DMS153 (cell line): ENCODE measurements at regions not wholly inside any gene's neighbourhood (a gene's known extent, or its start where the extent isn't known, plus 50 kb on each side); places are given as distances from the start of the nearest gene placed in this dataset.

ENCODE experiments used
- DNase-seq: peaks from one replicate; lab custom pipeline; 2025; lab: John Stamatoyannopoulos, UW

DNA sequence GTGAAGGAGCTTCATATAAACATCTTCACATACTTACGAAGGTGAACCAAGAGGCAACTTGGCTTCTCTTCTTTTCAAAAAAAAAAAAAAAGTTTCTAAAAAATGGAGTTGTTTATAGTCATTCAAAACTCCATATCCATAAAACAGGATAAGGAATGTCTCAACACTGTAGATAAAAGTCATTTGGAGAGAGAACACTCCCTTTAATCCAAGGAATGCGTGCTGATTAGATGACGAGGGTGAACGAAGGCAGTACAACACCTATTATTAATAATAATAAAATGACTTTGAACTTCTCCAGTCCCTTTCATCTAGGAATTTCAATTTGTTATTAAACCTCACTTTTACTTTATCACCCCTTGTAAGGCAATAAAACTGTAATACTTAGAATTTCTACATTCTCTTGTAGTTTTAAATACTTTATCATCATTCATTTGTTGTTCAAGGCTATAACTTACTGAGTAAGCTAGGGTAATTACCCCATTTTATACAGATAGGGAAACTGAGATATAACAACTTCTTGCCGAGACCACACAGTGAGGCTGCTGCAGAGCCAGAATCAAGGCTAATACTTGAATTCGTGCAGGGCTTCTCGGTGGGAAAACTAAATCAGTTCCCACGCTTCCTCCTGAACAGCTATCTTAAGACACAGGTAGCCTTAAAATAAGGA lies 377.1 kb downstream of the EFNA5 start:
- DNase-seq = no peak

DNA sequence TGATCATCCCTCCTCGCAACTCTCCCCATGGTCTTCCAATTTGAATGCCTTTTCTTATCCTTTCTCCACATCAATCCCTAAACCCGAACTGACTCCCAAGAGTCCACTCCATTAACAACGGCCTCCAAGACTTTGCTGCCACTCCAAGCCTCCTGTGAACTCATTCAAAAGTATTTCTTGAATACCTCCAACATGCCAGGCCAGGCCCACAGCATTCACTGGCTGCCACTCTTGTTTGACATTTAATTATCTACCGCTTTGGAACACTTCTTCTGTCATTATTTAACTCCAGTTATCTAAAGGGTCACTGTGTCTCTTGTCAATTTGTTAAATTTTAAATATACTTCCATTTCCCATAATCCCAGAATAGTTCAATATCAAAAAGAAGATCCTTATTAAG lies 378.9 kb downstream of the EFNA5 start:
- no peak for DNase-seq

DNA sequence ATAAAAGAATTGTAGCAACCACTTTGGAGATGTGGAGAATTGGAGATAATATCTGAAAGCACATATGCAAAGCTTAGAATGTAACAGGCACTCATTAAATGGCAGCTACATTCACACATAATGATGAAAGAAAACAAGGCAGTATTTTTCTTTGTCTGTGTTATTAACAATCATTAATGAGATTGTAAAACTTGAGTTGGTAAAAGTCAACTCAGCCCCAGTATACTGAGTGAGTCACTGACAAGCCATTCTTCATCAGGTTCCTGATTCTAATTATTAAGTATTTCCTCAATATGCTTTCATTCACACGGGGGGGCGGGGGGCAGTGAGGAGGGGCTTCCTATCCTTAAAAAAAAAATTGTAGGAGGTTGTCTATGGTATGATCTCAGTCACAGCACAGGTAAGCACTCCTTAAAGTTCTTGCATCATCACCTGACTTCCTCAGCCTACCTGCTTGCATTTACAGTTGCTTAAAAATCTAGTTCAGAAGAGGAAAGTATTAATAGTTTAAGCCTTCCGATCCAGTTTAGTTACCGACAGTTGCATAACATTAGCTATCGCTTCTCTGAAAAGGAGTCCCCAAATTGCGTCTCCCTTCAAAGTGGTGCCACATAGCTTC lies 379.8 kb downstream of the EFNA5 start:
- DNase-seq = no peak

DNA sequence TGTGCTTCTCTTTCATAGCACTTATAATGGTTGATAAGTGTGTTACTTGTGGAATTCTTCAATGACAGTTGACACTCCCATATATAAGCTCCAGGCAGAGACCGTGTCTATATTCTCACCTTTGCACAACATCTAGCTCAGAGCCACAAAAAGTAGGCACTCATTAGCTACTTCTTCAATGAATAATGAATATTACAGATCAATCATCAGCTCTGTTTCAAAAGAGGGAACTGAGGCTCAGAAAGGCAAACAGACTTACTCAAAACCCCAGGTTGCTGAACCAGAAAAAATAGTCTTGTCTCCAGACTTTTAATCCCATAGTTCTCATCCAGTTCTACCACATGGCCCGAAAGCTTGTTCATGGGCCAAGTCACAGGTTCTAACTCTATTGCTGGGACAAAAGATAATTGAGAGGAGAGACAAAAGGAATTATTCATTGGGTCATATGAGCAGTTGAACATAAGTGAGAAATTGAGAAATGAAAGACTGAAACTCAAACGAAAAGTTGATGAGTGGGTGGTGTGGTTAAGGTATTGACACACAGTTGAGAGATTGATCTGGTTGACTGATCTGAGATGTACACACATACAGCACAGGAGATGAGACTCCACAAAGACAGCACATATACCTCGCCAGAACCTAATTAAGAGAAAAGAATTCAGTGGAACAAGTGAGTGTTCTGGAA lies 381.6 kb downstream of the EFNA5 start:
- no peak for DNase-seq

DNA sequence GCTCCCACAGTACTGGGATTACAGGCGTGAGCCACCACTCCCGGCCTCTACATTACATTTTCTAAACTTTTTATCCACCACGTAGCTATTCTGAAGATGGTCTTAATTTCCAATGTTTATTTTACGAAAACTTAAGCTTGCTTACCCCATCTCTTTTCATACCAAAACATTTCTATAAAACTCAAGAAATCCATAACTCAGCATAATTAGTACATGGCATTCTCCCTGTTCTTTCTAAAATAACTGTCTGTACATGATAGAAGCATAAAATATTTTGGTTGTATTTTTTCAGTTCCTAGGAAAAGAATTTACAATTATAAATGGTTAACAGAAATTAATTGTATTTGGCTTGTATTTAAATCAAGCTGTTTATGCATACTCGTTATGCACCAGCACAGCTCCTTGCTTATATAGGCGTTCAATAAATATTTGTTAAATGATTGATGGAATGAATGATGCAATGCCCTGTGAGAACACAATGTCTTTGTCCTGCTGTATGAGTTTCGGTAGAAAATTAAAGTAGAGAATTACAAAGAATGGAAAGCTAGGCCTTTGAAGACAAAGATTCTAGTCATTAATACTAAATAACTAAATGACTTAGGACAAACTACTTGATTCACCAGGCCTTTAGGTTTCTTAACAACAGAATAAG lies 384.2 kb downstream of the EFNA5 start:
- DNase-seq = no peak

DNA sequence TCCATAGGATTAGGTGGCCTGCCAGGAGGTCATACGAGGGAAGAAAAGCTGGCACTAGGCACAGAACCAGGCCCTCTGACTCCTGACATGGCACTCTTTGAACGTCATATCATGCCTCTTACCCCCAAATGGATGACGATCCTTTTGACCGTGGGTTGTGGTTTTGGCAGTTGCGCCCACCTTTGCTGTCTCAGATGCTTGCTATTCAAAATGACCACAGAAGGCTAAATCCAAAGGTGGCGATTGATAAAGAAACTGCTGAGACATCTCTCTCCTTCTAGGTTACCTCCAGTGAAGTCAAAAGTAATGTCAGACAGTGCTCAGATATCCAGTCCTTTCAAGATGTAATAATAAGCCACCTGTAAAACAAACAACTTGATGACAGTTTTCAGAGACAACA lies 385.0 kb downstream of the EFNA5 start:
- DNase-seq = no peak

DNA sequence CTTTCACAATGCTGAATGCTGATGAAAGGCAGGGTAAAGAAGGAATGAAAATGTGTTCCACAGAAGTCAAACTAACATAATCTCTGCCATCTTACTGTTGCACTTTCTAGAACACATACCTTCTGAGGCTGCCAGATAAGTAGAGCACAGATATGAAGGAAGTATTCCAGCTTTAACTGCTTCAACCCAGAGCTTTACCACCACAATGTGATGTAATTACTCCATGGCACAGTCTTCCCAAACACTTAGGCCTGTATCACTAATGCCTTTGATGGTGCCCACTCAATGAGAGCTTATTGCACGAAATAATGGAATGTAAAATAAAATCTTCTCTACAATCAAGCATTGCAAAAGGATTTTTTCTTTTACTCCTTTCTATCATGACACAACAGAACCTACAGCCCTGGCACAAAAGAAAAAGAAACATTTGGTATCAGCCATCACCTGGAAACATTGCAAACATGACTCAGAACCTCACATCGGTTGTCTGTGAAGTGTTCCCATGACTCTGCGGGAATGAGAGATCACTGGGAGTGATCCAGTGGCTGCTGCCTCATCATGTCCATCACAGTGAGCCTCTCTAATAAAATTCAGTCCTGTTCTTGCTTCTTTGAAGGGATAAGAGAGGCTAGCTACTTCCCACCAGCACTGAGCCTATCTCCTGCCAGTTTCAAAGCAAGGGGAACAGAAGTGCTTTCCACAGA lies 385.8 kb downstream of the EFNA5 start:
- no peak for DNase-seq

DNA sequence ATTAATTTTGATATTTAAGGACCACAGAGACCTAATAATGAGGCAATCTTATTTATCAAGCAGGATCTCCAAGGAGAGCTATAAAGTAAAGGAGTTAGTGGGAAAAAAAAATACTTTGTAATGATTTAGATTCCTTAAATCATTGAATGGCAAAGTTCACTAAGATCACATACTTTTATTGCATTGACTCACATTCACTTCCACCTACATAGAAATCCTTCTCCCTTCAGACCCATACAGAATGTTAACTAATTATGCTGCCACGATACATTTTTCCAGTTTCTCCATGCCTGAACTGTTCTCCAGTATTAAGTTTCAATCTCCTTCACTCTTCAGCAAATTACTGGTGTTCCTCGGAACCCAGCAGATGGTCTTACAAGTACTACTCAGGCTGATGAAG lies 388.7 kb downstream of the EFNA5 start:
- DNase-seq = no peak

DNA sequence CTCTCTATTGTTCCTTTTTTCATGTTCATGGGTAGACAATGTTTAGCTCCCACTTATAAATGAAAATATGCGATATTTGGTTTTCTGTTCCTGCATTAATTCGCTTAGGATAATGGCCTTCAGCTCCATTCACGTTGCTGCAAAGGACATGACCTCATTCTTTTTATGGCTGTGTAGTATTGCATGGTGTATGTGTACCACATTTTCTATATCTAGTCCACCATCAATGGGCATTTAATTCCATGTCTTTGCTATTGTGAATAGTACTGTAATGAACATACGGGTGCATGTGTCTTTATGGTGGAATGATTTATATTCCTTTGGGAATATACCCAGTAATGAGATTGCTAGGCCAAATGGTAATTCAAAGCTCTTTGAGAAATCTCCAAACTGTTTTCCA lies 392.0 kb downstream of the EFNA5 start:
- no peak for DNase-seq

DNA sequence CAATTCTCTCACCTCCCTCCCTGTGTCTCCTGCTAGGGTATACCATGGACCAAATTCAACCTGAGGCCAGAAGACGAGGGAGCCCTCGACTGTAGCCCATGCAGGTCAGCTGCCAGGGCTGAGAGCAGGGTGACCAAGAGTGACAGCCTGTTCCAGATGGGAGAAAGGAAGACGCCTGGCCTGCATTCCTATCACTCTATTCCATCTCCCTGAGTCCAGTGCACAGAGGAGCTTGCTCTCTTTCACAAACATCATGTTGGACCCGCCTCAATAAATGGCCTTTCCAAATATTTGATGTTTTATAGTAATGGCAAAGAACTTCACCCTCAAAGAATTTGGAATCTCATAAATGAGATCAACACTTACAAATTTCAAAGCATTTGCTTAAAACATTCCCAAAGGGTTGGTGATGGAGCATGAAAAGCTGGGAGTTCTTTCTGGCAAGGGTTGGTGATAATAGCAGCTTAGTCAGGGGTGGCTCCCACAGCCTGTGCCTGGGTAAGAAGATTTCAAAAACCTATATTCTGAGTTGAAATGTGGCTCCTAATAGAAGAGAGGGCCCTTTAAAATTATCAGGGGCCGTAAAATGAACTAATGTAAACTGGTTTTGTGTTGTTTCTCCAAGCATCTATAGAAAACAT lies 393.1 kb downstream of the EFNA5 start:
- no peak for DNase-seq

DNA sequence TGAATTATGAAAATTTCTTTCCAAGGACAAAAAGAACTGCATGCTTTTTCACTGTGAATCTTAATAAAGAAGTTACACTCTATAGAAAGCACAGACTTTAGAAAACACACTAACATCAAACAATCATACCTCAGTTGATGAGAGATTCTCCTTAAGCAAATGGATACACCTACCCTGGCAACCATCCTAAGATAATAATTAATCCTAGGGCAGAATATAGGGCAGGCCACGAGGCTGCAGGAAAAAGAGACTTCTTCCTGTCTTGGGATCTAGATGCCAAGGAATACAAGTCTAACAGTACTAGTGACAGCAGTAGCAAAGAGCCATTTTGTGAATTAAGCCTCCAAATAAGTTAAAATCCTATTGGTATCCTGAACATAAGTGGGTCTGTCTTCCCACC lies 395.4 kb downstream of the EFNA5 start:
- DNase-seq = no peak

DNA sequence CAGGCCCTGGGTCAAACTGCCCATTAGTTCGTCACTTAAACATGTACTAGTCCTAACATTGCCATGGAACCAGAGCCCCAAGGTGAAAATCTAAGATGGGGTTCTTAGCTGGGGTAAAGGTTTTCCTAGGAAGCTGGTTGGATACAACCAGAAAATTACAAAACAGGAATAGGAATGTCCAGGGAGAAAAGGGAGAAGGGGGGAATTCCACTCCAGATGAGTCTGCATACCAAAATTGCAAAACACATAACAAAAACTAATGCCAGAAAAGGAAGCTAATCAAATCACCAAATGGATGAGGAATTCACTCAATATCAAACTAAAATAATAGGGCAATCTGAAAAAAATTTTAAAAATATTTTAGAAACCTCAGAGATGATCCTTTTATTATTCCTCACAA lies 396.2 kb downstream of the EFNA5 start:
- no peak for DNase-seq

DNA sequence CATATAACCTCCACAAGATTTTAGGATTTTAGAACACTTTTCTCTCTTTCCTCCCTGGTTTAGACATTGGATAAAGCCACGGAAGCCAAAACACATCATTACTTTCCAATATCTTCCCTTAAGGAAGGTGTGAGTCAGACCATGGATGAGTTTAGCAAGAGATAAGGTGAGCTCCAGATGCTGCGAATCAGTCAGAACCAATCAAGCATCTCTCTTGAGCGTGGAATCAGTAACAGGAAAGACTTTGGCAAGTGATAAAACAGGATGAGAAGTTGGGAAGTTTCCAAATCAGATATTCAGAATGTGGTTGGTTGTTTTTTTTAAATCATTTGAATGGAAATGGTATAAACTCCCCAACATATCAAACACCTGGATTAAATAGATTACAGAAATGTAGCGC lies 397.8 kb downstream of the EFNA5 start:
- DNase-seq = no peak

DNA sequence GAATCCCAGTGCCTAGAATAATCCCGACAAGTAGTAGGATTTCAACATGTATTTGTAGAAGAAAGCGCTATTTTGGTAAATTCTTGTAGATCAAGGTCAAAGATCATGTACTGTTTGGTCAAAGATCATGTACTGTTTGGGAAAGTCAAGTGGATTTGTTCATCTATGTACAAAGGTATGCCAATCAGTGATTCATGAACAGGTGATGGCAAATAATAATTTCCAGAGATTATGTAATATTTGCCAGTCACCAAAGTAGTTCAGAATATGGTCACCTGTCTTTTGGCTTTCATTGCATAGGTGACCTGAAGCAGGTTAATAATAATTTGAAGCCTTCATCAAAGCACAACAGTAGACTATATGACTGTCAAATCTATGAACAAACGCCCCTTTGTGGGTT lies 398.2 kb downstream of the EFNA5 start:
- no peak for DNase-seq

DNA sequence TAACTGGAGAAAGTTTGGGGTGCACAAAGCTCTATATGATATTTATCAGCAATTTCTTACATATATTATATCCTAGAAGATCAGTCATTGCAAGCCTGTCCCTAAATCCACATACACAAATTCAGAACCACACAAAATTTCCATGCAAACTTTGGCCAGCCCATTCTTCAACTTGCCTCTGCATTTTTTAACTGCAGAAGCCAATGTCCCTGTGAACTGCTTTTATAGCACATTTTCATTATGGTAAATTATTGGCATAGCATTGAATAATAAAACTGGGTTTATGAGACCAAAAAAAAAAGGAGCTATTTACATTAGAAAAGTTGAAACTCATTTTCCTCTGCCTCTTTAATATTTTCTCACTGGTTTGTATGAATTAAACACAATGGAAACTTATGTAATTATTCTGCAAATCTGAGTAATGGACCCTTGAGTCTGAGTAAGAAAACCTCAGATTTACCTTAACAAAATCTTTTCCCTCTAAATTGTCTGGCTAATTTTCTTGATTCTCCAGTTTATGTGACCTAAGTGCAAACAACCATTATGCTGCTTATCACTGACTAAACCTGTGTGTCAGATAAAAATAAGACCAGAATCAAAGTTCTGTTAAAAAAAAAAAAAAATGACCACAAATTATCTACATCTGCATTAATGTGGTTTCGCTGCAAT lies 398.9 kb downstream of the EFNA5 start:
- DNase-seq = no peak

DNA sequence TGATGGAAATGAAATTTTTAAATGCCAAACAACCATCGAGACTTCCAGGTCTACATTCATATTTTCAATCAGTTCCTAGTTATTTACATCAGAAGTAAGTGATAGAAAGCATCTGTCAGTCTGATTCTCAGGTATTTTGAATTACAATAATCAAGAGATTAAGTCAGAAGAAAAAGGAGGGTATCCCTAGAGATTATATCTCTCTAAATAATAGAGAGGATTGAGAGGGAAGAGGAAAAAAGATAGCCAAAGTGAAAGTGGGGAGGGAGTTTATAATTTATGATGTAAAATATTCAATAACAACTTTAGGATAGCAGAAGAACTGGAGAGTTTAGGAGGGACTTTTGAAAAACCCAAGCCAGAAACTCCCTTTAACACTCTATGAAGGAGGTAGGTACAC lies 400.2 kb downstream of the EFNA5 start:
- no peak for DNase-seq

DNA sequence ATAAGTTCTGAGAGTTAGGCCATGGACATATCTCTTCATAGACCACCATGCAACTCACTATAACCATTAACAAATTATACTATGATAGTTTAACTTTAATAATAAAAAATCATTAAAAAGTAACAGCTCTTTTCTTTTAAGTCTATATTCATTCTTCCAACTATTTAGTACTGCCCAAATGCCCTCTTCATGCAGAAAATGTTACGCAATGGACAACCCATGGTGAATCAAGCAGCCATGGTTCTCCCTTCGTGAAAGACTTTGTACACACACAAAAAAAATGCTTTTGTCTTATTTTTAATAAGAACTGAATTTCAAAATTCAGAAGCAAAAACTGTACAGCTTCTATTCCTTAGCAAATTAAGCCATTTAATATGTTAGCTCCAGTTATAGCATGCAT lies 401.1 kb downstream of the EFNA5 start:
- no peak for DNase-seq

DNA sequence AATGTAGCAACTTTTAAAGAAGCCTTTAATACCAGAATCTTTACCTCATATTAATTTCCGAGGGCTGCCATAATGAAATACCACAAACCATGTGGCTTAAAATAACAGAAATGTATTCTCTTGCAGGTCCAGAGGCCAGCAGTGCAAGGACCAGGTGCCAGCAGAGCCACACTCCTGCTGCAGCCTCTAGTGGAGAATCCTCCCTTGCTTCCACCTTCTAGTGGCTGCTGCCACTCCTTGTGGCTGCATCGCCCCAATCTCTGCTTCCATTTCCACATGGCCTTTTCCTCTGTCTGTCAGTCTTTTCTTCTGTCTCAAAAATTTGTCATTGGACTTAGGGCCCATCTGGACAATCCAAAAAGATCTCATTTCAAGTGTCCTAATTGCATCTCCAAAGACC lies 401.5 kb downstream of the EFNA5 start:
- no peak for DNase-seq

DNA sequence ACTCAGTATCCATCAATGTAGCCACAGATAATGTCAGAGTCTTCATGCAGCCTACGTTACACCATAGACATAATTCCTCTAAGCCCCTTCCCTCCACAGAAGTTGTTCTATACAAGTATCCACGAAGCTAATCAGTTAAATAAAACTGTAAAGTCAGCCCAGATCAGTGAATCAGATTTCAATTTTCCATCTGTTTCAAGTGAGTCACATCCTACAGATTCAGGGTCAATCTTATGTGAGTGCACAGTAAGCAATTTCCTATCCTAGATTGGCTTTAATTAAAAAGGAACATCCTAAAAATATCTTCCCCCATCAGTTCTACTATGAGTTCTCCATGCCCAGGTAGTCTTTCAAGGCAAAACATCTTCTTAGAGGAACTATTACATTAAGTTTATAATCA lies 402.5 kb downstream of the EFNA5 start:
- DNase-seq = no peak

DNA sequence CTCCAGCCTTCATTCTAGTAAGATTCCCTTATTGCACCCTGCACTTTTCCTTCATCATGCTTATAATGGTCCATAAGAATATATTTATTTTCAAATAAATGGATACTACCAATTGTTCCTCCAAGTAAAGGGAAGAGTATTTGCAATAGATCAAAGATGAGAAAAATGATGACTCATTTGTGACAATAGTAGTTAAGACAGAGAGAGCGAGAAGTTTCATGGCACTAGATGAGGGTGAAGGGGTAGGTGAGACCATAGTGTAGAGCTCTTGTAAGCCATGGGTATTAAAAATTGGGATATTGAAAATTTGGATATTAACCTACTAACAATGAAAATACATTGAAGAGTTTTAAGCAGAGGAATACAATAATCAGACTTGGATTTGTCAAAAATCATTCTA lies 404.6 kb downstream of the EFNA5 start:
- no peak for DNase-seq

DNA sequence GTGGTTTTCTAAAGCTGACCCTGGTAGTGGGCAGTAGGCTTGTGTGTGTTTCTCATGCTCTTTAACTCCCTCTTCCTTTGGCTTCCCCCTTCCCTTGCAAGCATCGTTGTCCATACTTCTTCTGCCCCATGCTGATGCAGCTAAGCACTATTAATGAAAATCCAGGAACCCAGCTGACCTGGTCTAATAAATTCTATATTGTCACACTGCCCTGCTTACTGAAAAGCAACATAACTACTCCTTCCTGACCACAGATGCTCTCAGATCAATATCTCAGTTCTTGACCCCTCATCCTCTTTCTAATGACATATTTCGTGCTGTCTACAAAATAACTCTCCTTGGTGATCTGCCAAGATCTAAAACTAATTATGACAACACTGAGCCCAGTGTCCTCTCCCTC lies 405.5 kb downstream of the EFNA5 start:
- no peak for DNase-seq
